Trophoblast cell (in vitro differentiated cells and primary cell): ENCODE measurements at regions not wholly inside any gene's neighbourhood (a gene's known extent, or its start where the extent isn't known, plus 50 kb on each side); places are given as distances from the start of the nearest gene placed in this dataset.

Experiments used
- DNase-seq, 2 donors: peaks; one replicate each; pipeline ENCODE4 v3.0.0-alpha.2; 2016
- H2AFZ ChIP-seq: 2 replicates; pipeline ENCODE4 v1.6.1; 2013; ENCODE audit warnings: low read length, moderate library complexity, mild to moderate bottlenecking; ENCODE audit not compliant: insufficient read depth, poor library complexity
- H2AK5ac ChIP-seq: 2 replicates; pipeline ENCODE4 v1.6.1; 2013; ENCODE audit warnings: mild to moderate bottlenecking, low read length
- H2BK120ac ChIP-seq: 2 replicates; pipeline ENCODE4 v1.6.1; 2013; ENCODE audit warnings: low read length, mild to moderate bottlenecking, moderate library complexity; ENCODE audit not compliant: insufficient read depth, poor library complexity
- H2BK12ac ChIP-seq: 2 replicates; pipeline ENCODE4 v1.6.1; 2013; ENCODE audit warnings: mild to moderate bottlenecking, low read length, moderate library complexity
- H2BK5ac ChIP-seq: 2 replicates; pipeline ENCODE4 v1.6.1; 2013; ENCODE audit warnings: low read length, low read depth, moderate library complexity, mild to moderate bottlenecking; ENCODE audit not compliant: poor library complexity
- H3K14ac ChIP-seq: 2 replicates; pipeline ENCODE4 v1.6.1; 2013; ENCODE audit warnings: mild to moderate bottlenecking, low read length
- H3K18ac ChIP-seq: 2 replicates; pipeline ENCODE4 v1.6.1; 2013; ENCODE audit warnings: mild to moderate bottlenecking, low read length
- H3K23ac ChIP-seq: 2 replicates; pipeline ENCODE4 v1.6.1; 2013; ENCODE audit warnings: low read length
- H3K27ac ChIP-seq: 2 replicates; pipeline ENCODE4 v1.5.1; 2013; ENCODE audit warnings: low read depth, mild to moderate bottlenecking, inconsistent platforms, low read length, moderate library complexity
- H3K27me3 ChIP-seq: 2 replicates; pipeline ENCODE4 v1.6.1; 2013; ENCODE audit warnings: inconsistent platforms, mild to moderate bottlenecking, low read length, moderate library complexity; ENCODE audit not compliant: insufficient read depth
- H3K36me3 ChIP-seq, 2 experiments: 1 replicate in 1 of 2; 2 replicates in 1 of 2; pipeline ENCODE4 v1.6.1; 2013; ENCODE audit warnings: low read length in 2 of 2, mild to moderate bottlenecking in 2 of 2, moderate library complexity in 1 of 2; ENCODE audit not compliant: insufficient read depth in 2 of 2, control insufficient read depth in 1 of 2
- H3K4ac ChIP-seq: 2 replicates; pipeline ENCODE4 v1.6.1; 2013; ENCODE audit warnings: low read depth, mild to moderate bottlenecking, low read length, moderate library complexity
- H3K4me1 ChIP-seq, 2 experiments: 1 replicate in 1 of 2; 2 replicates in 1 of 2; pipeline ENCODE4 v1.6.1; 2013; ENCODE audit warnings: low read length in 2 of 2, mild to moderate bottlenecking in 2 of 2, moderate library complexity in 1 of 2; ENCODE audit not compliant: insufficient read depth in 2 of 2, control insufficient read depth in 1 of 2
- H3K4me2 ChIP-seq: 2 replicates; pipeline ENCODE4 v1.6.1; 2013; ENCODE audit warnings: inconsistent platforms, mild to moderate bottlenecking, low read length, moderate library complexity
- H3K4me3 ChIP-seq: 2 replicates; pipeline ENCODE4 v1.5.1; 2013; ENCODE audit warnings: mild to moderate bottlenecking, low read depth, low read length, inconsistent platforms
- H3K79me1 ChIP-seq: one replicate; pipeline ENCODE4 v1.6.1; 2013; ENCODE audit warnings: low read length
- H3K79me2 ChIP-seq: 2 replicates; pipeline ENCODE4 v1.6.1; 2013; ENCODE audit warnings: low read length, mild to moderate bottlenecking; ENCODE audit not compliant: control insufficient read depth, insufficient read depth, poor library complexity
- H3K9ac ChIP-seq: 2 replicates; pipeline ENCODE4 v1.6.1; 2013; ENCODE audit warnings: mild to moderate bottlenecking, low read length
- H3K9me3 ChIP-seq: 2 replicates; pipeline ENCODE4 v1.6.1; 2013; ENCODE audit warnings: low read depth, mild to moderate bottlenecking, control low read depth, inconsistent platforms, low read length; ENCODE audit not compliant: insufficient read depth
- H4K12ac ChIP-seq: 2 replicates; pipeline ENCODE4 v1.6.1; 2013; ENCODE audit warnings: low read depth, mild to moderate bottlenecking, low read length, moderate library complexity
- H4K8ac ChIP-seq: 2 replicates; pipeline ENCODE4 v1.6.1; 2013; ENCODE audit warnings: low read depth, mild to moderate bottlenecking, low read length, moderate library complexity
- H4K91ac ChIP-seq: one replicate; pipeline ENCODE4 v1.6.1; 2013; ENCODE audit warnings: low read depth, mild to moderate bottlenecking, low read length, moderate library complexity
- WGBS: extraction: QIAGEN DNeasy Blood & Tissue Kit; methylation state at CpG from one replicate; pipeline ENCODE4 v1.1.7; 2013; ENCODE audit warnings: missing lambda C conversion rate; ENCODE audit not compliant: insufficient read length, insufficient coverage; ENCODE audit errors: extremely low coverage; 5-methylcytosine and 5-hydroxymethylcytosine counted together

GRCh38 chr13:104597546-104598180 is 1531.4 kb upstream of the SLC10A2 start:
- Histone ChIP-seq H2AK5ac (no peak overlapping the region), H3K79me2 (no peaks in the 10 kb centered on the region), H3K23ac (no peak overlapping the region), H3K36me3 (no peaks in the 10 kb centered on the region), H2BK12ac (no peak overlapping the region), H4K8ac (no peak overlapping the region), H3K4ac (no peak overlapping the region), H4K12ac (no peak overlapping the region), H3K9ac (no peak overlapping the region), H2AFZ (no peak overlapping the region), H2BK5ac (no peak overlapping the region), H4K91ac (no peak overlapping the region), H3K9me3 (no peaks in the 10 kb centered on the region), H3K27me3 (no peaks in the 10 kb centered on the region), H3K4me2 (no peak overlapping the region), H3K14ac (no peak overlapping the region), H3K27ac (no peak overlapping the region), H3K18ac (no peak overlapping the region), H3K4me3 (no peak overlapping the region), H3K79me1 (no peaks in the 10 kb centered on the region), H2BK120ac (no peak overlapping the region), H3K4me1 (no peaks in the 10 kb centered on the region)
- DNase-seq: no peak
- no CpG with 5 or more reads among the region's 2 CpGs for WGBS

- Histone ChIP-seq H3K4me3 (no peak overlapping the region), H3K79me1 (no peaks in the 10 kb centered on the region), H4K12ac (no peak overlapping the region), H4K91ac (no peak overlapping the region), H2AK5ac (no peak overlapping the region), H3K36me3 (no peaks in the 10 kb centered on the region), H3K18ac (no peak overlapping the region), H3K23ac (no peak overlapping the region), H3K27me3 (no peaks in the 10 kb centered on the region), H3K27ac (no peak overlapping the region), H2BK5ac (no peak overlapping the region), H3K4ac (no peak overlapping the region), H3K4me1 (no peaks in the 10 kb centered on the region), H2BK12ac (no peak overlapping the region), H3K14ac (no peak overlapping the region), H3K79me2 (no peaks in the 10 kb centered on the region), H2BK120ac (no peak overlapping the region), H3K9me3 (no peaks in the 10 kb centered on the region), H3K4me2 (no peak overlapping the region), H3K9ac (no peak overlapping the region), H4K8ac (no peak overlapping the region), H2AFZ (no peak overlapping the region)
- DNase-seq: no peak
- no CpG with 5 or more reads among the region's 3 CpGs for WGBS
These were observed 1529.3 kb upstream of the SLC10A2 start for GRCh38 chr13:104595511-104595910.

- Histone ChIP-seq H4K12ac (no peak overlapping the region), H3K27ac (no peak overlapping the region), H3K27me3 (no peaks in the 10 kb centered on the region), H3K79me2 (no peaks in the 10 kb centered on the region), H3K4me3 (no peak overlapping the region), H2AFZ (no peak overlapping the region), H2AK5ac (no peak overlapping the region), H4K91ac (no peak overlapping the region), H3K14ac (no peak overlapping the region), H3K4me2 (no peak overlapping the region), H4K8ac (no peak overlapping the region), H3K4me1 (no peaks in the 10 kb centered on the region), H3K4ac (no peak overlapping the region), H3K23ac (no peak overlapping the region), H3K79me1 (no peaks in the 10 kb centered on the region), H3K18ac (no peak overlapping the region), H3K36me3 (no peaks in the 10 kb centered on the region), H3K9me3 (no peaks in the 10 kb centered on the region), H3K9ac (no peak overlapping the region), H2BK5ac (no peak overlapping the region), H2BK12ac (no peak overlapping the region), H2BK120ac (no peak overlapping the region)
- DNase-seq: no peak
- no CpG with 5 or more reads among the region's 2 CpGs for WGBS
These were observed 1528.6 kb upstream of the SLC10A2 start for GRCh38 chr13:104594806-104595205.

GRCh38 chr13:104593693-104594092 is 1527.5 kb upstream of the SLC10A2 start:
- no peak for DNase-seq
- no peaks in the 10 kb centered on the region for H3K79me1 ChIP-seq
- H4K8ac ChIP-seq: no peak overlapping the region
- H3K9ac ChIP-seq: no peak overlapping the region
- H3K79me2 ChIP-seq: no peaks in the 10 kb centered on the region
- H2BK5ac ChIP-seq: no peak overlapping the region
- no CpG with 5 or more reads among the region's 2 CpGs for WGBS
- H3K27ac ChIP-seq: no peak overlapping the region
- H2AK5ac ChIP-seq: no peak overlapping the region
- H4K91ac ChIP-seq: no peak overlapping the region
- no peaks in the 10 kb centered on the region for H3K4me1 ChIP-seq
- no peak overlapping the region for H3K4ac ChIP-seq
- H3K36me3 ChIP-seq: no peaks in the 10 kb centered on the region
- H3K23ac ChIP-seq: no peak overlapping the region
- H3K14ac ChIP-seq: no peak overlapping the region
- H3K4me3 ChIP-seq: no peak overlapping the region
- no peaks in the 10 kb centered on the region for H3K27me3 ChIP-seq
- H2AFZ ChIP-seq: no peak overlapping the region
- H3K4me2 ChIP-seq: no peak overlapping the region
- no peak overlapping the region for H2BK120ac ChIP-seq
- H3K9me3 ChIP-seq: no peaks in the 10 kb centered on the region
- H2BK12ac ChIP-seq: no peak overlapping the region
- no peak overlapping the region for H3K18ac ChIP-seq
- H4K12ac ChIP-seq: no peak overlapping the region
